ENCODE measurements at regions not wholly inside any gene's neighbourhood (a gene's known extent, or its start where the extent isn't known, plus 50 kb on each side); places are given as distances from the start of the nearest gene placed in this dataset.

DNA sequence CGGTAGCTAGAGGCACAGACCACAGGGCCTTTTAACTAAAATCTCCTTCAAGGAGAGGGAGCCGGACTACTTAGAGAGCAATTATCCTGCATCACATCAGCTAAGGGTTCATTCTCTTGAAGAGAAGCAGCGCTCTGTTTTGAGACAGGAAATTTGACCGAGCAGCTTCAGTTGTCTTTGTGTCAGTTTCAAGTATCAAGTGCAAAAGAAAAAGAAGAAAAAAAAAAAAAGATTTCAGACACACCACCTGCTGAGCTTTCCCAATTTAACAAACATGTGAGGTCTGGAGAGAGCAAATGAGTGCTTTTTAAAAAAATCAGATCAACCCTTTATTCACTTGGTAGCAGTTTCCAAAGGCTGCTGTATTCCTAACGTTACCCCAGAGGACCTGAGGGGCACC is 273.5 kb upstream of the POU3F2 start:
- TF ChIP-seq, protein P1, sequence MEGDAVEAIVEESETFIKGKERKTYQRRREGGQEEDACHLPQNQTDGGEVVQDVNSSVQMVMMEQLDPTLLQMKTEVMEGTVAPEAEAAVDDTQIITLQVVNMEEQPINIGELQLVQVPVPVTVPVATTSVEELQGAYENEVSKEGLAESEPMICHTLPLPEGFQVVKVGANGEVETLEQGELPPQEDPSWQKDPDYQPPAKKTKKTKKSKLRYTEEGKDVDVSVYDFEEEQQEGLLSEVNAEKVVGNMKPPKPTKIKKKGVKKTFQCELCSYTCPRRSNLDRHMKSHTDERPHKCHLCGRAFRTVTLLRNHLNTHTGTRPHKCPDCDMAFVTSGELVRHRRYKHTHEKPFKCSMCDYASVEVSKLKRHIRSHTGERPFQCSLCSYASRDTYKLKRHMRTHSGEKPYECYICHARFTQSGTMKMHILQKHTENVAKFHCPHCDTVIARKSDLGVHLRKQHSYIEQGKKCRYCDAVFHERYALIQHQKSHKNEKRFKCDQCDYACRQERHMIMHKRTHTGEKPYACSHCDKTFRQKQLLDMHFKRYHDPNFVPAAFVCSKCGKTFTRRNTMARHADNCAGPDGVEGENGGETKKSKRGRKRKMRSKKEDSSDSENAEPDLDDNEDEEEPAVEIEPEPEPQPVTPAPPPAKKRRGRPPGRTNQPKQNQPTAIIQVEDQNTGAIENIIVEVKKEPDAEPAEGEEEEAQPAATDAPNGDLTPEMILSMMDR (IDR thresholded peaks at IDR 0.05; ENCODE audit: control insufficient read depth, extremely low read depth, insufficient read depth), result no peak
- DNase-seq (ENCODE audit: low read depth), result no peak
- H3K4me3 ChIP-seq (ENCODE audit: low read depth, low read length), result no peak overlapping the region

DNA sequence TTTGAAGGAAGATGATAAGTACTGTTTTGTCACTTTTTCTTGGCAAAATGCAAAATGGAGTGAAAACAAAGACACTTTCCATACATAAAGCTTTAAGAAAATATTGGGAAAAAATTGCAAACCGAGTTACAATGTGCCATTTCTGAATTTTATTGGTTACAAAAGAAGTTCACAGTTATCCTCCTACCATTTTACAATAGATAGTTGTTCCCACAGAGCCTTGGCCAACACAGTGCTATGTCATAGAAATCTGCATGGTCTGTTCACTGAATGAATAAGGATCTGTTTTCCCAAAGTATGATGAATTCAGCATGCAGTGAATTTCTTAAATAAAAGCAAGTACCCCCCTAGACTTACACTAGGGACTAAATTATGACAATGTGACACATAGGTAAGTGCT is 268.2 kb upstream of the POU3F2 start:
- TF ChIP-seq, protein P1 (IDR thresholded peaks at IDR 0.05; ENCODE audit: control insufficient read depth, extremely low read depth, insufficient read depth), result no peak
- no peak for DNase-seq (ENCODE audit: low read depth)
- no peak overlapping the region for H3K4me3 ChIP-seq (ENCODE audit: low read depth, low read length)

DNA sequence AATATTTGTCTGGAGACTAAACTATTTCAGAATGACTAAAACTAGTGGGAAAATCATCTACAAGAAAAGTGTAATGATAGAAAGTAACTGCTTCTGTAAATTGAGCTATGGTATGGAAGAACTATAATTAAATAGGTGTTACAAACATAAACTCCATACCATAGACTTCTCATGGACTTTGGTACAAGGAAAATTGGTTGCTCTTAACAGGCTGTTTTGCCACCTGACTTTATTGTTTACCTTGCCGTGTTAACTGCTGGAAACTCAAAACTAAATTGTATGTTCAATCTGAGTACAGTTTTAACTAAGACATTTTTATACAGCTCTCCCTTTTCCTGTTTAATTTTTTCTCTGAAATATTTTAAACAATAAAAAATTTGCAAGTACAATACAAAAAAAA is 261.8 kb upstream of the POU3F2 start:
- DNase-seq (ENCODE audit: low read depth), result no peak
- TF ChIP-seq, protein P1 (IDR thresholded peaks at IDR 0.05; ENCODE audit: control insufficient read depth, extremely low read depth, insufficient read depth), result no peak
- H3K4me3 ChIP-seq (ENCODE audit: low read depth, low read length), result no peak overlapping the region

DNA sequence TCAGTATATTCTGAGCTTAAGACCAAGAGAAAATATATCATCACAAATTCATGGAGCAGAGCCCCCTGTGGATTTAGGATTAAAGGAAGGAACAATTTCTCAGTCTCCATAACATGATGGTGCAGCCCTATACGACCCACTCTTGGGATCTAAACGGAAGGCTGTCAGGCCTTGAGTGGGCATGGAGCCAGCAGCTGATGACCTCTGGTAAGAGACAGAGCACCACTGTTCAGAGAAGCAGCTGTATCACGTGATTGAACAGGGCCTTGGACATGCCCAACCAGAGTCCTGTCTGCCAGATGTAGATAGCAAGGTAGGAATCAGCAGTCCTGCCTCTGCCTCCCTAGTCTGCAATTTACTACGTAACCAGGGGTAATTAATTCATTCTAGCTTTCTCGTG is 259.4 kb upstream of the POU3F2 start:
- TF ChIP-seq, protein P1 (IDR thresholded peaks at IDR 0.05; ENCODE audit: control insufficient read depth, extremely low read depth, insufficient read depth), result no peak
- no peak overlapping the region for H3K4me3 ChIP-seq (ENCODE audit: low read depth, low read length)
- DNase-seq (ENCODE audit: low read depth), result no peak

DNA sequence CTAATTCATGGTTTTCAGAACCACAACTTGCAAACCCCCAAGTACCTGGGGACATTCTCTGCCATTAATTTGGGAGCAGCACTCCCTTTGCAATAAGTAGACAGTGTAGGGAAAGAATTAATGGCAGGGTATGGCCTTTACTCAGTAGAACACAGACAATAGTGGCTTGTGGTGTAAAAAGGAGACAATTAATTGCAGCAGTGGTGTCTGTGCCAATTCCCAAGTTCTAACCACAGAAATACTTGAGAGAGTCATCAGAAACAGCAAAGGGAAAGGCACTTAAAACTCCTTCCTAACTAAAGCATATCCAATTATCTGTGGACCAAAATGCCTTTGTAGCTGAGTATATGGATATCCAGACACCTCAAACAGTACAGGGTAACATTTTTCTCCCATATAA is 257.6 kb upstream of the POU3F2 start:
- TF ChIP-seq, protein P1 (IDR thresholded peaks at IDR 0.05; ENCODE audit: control insufficient read depth, extremely low read depth, insufficient read depth), result no peak
- DNase-seq (ENCODE audit: low read depth), result no peak
- no peak overlapping the region for H3K4me3 ChIP-seq (ENCODE audit: low read depth, low read length)

DNA sequence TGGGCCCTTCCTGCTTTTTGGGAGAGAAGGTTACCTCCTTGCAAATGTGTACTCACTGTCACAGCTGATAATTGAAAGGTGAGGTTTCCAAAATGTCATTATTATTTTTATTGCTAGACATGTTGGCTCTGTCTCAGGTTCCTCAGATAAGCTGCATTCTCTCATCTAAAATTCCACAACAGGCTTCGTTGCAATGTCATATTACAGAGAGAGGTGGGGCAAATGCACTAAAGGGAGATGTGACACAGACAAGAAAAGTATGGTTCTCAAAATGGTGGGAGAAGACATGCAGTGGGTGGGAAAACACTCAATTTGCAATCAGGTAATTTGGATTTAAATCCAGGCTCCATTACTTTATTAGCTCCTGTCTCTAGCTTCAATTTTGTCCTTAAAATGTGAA is 256.4 kb upstream of the POU3F2 start:
- TF ChIP-seq, protein P1 (IDR thresholded peaks at IDR 0.05; ENCODE audit: control insufficient read depth, extremely low read depth, insufficient read depth), result no peak
- no peak for DNase-seq (ENCODE audit: low read depth)

DNA sequence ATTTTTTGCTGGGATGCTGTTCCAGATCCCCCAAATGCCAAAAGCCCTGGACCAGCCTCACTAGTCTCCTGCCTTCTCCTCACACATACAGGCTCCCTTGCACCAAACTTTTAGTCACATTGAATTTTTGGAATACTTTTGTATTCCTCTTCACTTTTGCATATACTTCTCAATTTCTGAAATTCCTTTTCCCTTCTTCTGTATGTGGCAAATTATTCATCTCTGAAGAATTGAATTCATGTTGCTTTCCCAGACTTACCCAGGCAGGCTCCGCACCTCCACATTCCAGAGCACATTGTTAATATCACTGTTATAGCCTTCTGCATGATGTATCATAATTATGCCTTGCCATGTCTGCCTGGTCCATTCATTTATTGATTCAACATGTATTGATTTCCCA is 255.3 kb upstream of the POU3F2 start:
- DNase-seq (ENCODE audit: low read depth), result no peak
- TF ChIP-seq, protein P1 (IDR thresholded peaks at IDR 0.05; ENCODE audit: control insufficient read depth, extremely low read depth, insufficient read depth), result no peak
- H3K4me3 ChIP-seq (ENCODE audit: low read depth, low read length), result no peak overlapping the region

More for the DNA sequence above, 256.4 kb upstream of the POU3F2 start:
- H3K4me3 ChIP-seq (ENCODE audit: low read depth, low read length), result no peak overlapping the region
